ENCODE measurements at regions not wholly inside any gene's neighbourhood (a gene's known extent, or its start where the extent isn't known, plus 50 kb on each side); places are given as distances from the start of the nearest gene placed in this dataset.

- H3K4me1 ChIP-seq (ENCODE audit: control insufficient read depth in 2 of 2, insufficient read depth in 2 of 2, low read length in 2 of 2): no peaks in the 10 kb centered on the region
- 92% methylated on average over 7 of the region's 7 CpGs for WGBS
Observed at GRCh38 chr13:90534617-90535370, 812.7 kb upstream of the MIR17HG start.

GRCh38 chr13:90535421-90535820, 812.1 kb upstream of the MIR17HG start:
- DNase-seq (ENCODE audit: low read depth in 6 of 9, low spot score in 9 of 9): no peak
- Histone ChIP-seq H3K36me3 (ENCODE audit: control insufficient read depth in 2 of 2, insufficient read depth in 2 of 2, low read length in 1 of 2) (no peaks in the 10 kb centered on the region), H3K9me3 (ENCODE audit: control insufficient read depth in 2 of 2, insufficient read depth in 1 of 2, low read length in 1 of 2) (peaks cover 0 to 4% of the 10 kb centered on the region in 2 donors), H3K27me3 (ENCODE audit: control insufficient read depth in 2 of 2, insufficient read depth in 1 of 2, low read length in 1 of 2) (no peaks in the 10 kb centered on the region), H3K27ac (ENCODE audit: low read depth in 1 of 2, low read length in 1 of 2) (no peak overlapping the region), H3K4me3 (ENCODE audit: low read length in 2 of 2) (no peak overlapping the region), H3K4me1 (ENCODE audit: control insufficient read depth in 2 of 2, insufficient read depth in 2 of 2, low read length in 2 of 2) (no peaks in the 10 kb centered on the region)
- 93% methylated on average over 2 of the region's 2 CpGs for WGBS

More at GRCh38 chr13:90534617-90535370, 812.7 kb upstream of the MIR17HG start:
- DNase-seq (ENCODE audit: low read depth in 6 of 9, low spot score in 9 of 9): no peak
- Histone ChIP-seq H3K27ac (ENCODE audit: low read depth in 1 of 2, low read length in 1 of 2) (no peak overlapping the region), H3K36me3 (ENCODE audit: control insufficient read depth in 2 of 2, insufficient read depth in 2 of 2, low read length in 1 of 2) (no peaks in the 10 kb centered on the region), H3K4me3 (ENCODE audit: low read length in 2 of 2) (no peak overlapping the region), H3K27me3 (ENCODE audit: control insufficient read depth in 2 of 2, insufficient read depth in 1 of 2, low read length in 1 of 2) (no peaks in the 10 kb centered on the region), H3K9me3 (ENCODE audit: control insufficient read depth in 2 of 2, insufficient read depth in 1 of 2, low read length in 1 of 2) (peaks cover 0 to 4% of the 10 kb centered on the region in 2 donors)

- no peak overlapping the region for H3K27ac ChIP-seq (ENCODE audit: low read depth in 1 of 2, low read length in 1 of 2)
- no peaks in the 10 kb centered on the region for H3K4me1 ChIP-seq (ENCODE audit: control insufficient read depth in 2 of 2, insufficient read depth in 2 of 2, low read length in 2 of 2)
- no peak overlapping the region for H3K4me3 ChIP-seq (ENCODE audit: low read length in 2 of 2)
- peaks cover 0 to 4% of the 10 kb centered on the region in 2 donors for H3K9me3 ChIP-seq (ENCODE audit: control insufficient read depth in 2 of 2, insufficient read depth in 1 of 2, low read length in 1 of 2)
- no peaks in the 10 kb centered on the region for H3K27me3 ChIP-seq (ENCODE audit: control insufficient read depth in 2 of 2, insufficient read depth in 1 of 2, low read length in 1 of 2)
- no peaks in the 10 kb centered on the region for H3K36me3 ChIP-seq (ENCODE audit: control insufficient read depth in 2 of 2, insufficient read depth in 2 of 2, low read length in 1 of 2)
- 83% methylated on average over 2 of the region's 2 CpGs for WGBS
- no peak for DNase-seq (ENCODE audit: low read depth in 6 of 9, low spot score in 9 of 9)
Observed at GRCh38 chr13:90538063-90538462, 809.4 kb upstream of the MIR17HG start.

- Histone ChIP-seq H3K27me3 (ENCODE audit: control insufficient read depth in 2 of 2, insufficient read depth in 1 of 2, low read length in 1 of 2) (no peaks in the 10 kb centered on the region), H3K36me3 (ENCODE audit: control insufficient read depth in 2 of 2, insufficient read depth in 2 of 2, low read length in 1 of 2) (no peaks in the 10 kb centered on the region), H3K4me3 (ENCODE audit: low read length in 2 of 2) (no peak overlapping the region), H3K4me1 (ENCODE audit: control insufficient read depth in 2 of 2, insufficient read depth in 2 of 2, low read length in 2 of 2) (no peaks in the 10 kb centered on the region), H3K9me3 (ENCODE audit: control insufficient read depth in 2 of 2, insufficient read depth in 1 of 2, low read length in 1 of 2) (peaks cover 1 to 9% of the 10 kb centered on the region in 2 donors), H3K27ac (ENCODE audit: low read depth in 1 of 2, low read length in 1 of 2) (no peak overlapping the region)
- no peak for DNase-seq (ENCODE audit: low read depth in 6 of 9, low spot score in 9 of 9)
Observed at GRCh38 chr13:90541346-90541745, 806.1 kb upstream of the MIR17HG start.

GRCh38 chr13:90542959-90543505, 804.5 kb upstream of the MIR17HG start:
- Histone ChIP-seq H3K4me1 (ENCODE audit: control insufficient read depth in 2 of 2, insufficient read depth in 2 of 2, low read length in 2 of 2) (no peaks in the 10 kb centered on the region), H3K27me3 (ENCODE audit: control insufficient read depth in 2 of 2, insufficient read depth in 1 of 2, low read length in 1 of 2) (no peaks in the 10 kb centered on the region), H3K4me3 (ENCODE audit: low read length in 2 of 2) (no peak overlapping the region), H3K27ac (ENCODE audit: low read depth in 1 of 2, low read length in 1 of 2) (no peak overlapping the region), H3K9me3 (ENCODE audit: control insufficient read depth in 2 of 2, insufficient read depth in 1 of 2, low read length in 1 of 2) (peaks cover 1 to 15% of the 10 kb centered on the region in 2 donors), H3K36me3 (ENCODE audit: control insufficient read depth in 2 of 2, insufficient read depth in 2 of 2, low read length in 1 of 2) (no peaks in the 10 kb centered on the region)
- WGBS: 92% methylated on average over 4 of the region's 4 CpGs
- no peak for DNase-seq (ENCODE audit: low read depth in 6 of 9, low spot score in 9 of 9)

- Histone ChIP-seq H3K4me1 (ENCODE audit: control insufficient read depth in 2 of 2, insufficient read depth in 2 of 2, low read length in 2 of 2) (no peaks in the 10 kb centered on the region), H3K9me3 (ENCODE audit: control insufficient read depth in 2 of 2, insufficient read depth in 1 of 2, low read length in 1 of 2) (peaks cover 1 to 14% of the 10 kb centered on the region in 2 donors), H3K27ac (ENCODE audit: low read depth in 1 of 2, low read length in 1 of 2) (no peak overlapping the region), H3K4me3 (ENCODE audit: low read length in 2 of 2) (no peak overlapping the region), H3K36me3 (ENCODE audit: control insufficient read depth in 2 of 2, insufficient read depth in 2 of 2, low read length in 1 of 2) (no peaks in the 10 kb centered on the region), H3K27me3 (ENCODE audit: control insufficient read depth in 2 of 2, insufficient read depth in 1 of 2, low read length in 1 of 2) (no peaks in the 10 kb centered on the region)
- DNase-seq (ENCODE audit: low read depth in 6 of 9, low spot score in 9 of 9): no peak
- 96% methylated on average over 4 of the region's 4 CpGs for WGBS
Observed at GRCh38 chr13:90545070-90545840, 802.2 kb upstream of the MIR17HG start.

GRCh38 chr13:90547272-90547790, 800.2 kb upstream of the MIR17HG start:
- no peak for DNase-seq (ENCODE audit: low read depth in 6 of 9, low spot score in 9 of 9)
- no peaks in the 10 kb centered on the region for H3K4me1 ChIP-seq (ENCODE audit: control insufficient read depth in 2 of 2, insufficient read depth in 2 of 2, low read length in 2 of 2)
- no peak overlapping the region for H3K27ac ChIP-seq (ENCODE audit: low read depth in 1 of 2, low read length in 1 of 2)
- WGBS: 84% methylated on average over 2 of the region's 2 CpGs
- no peak overlapping the region for H3K4me3 ChIP-seq (ENCODE audit: low read length in 2 of 2)
- no peaks in the 10 kb centered on the region for H3K36me3 ChIP-seq (ENCODE audit: control insufficient read depth in 2 of 2, insufficient read depth in 2 of 2, low read length in 1 of 2)
- H3K27me3 ChIP-seq (ENCODE audit: control insufficient read depth in 2 of 2, insufficient read depth in 1 of 2, low read length in 1 of 2): no peaks in the 10 kb centered on the region
- H3K9me3 ChIP-seq (ENCODE audit: control insufficient read depth in 2 of 2, insufficient read depth in 1 of 2, low read length in 1 of 2): peaks cover 1 to 14% of the 10 kb centered on the region in 2 donors

GRCh38 chr13:90551253-90551652, 796.2 kb upstream of the MIR17HG start:
- Histone ChIP-seq H3K9me3 (ENCODE audit: control insufficient read depth in 2 of 2, insufficient read depth in 1 of 2, low read length in 1 of 2) (peaks cover 0 to 8% of the 10 kb centered on the region in 2 donors), H3K27me3 (ENCODE audit: control insufficient read depth in 2 of 2, insufficient read depth in 1 of 2, low read length in 1 of 2) (no peaks in the 10 kb centered on the region), H3K4me1 (ENCODE audit: control insufficient read depth in 2 of 2, insufficient read depth in 2 of 2, low read length in 2 of 2) (no peaks in the 10 kb centered on the region), H3K4me3 (ENCODE audit: low read length in 2 of 2) (no peak overlapping the region), H3K36me3 (ENCODE audit: control insufficient read depth in 2 of 2, insufficient read depth in 2 of 2, low read length in 1 of 2) (no peaks in the 10 kb centered on the region), H3K27ac (ENCODE audit: low read depth in 1 of 2, low read length in 1 of 2) (no peak overlapping the region)
- DNase-seq (ENCODE audit: low read depth in 6 of 9, low spot score in 9 of 9): no peak
- 95% methylated on average over 3 of the region's 3 CpGs for WGBS

GRCh38 chr13:90552702-90553101, 794.8 kb upstream of the MIR17HG start:
- DNase-seq (ENCODE audit: low read depth in 6 of 9, low spot score in 9 of 9): no peak
- no peaks in the 10 kb centered on the region for H3K4me1 ChIP-seq (ENCODE audit: control insufficient read depth in 2 of 2, insufficient read depth in 2 of 2, low read length in 2 of 2)
- no peak overlapping the region for H3K27ac ChIP-seq (ENCODE audit: low read depth in 1 of 2, low read length in 1 of 2)
- H3K36me3 ChIP-seq (ENCODE audit: control insufficient read depth in 2 of 2, insufficient read depth in 2 of 2, low read length in 1 of 2): no peaks in the 10 kb centered on the region
- H3K27me3 ChIP-seq (ENCODE audit: control insufficient read depth in 2 of 2, insufficient read depth in 1 of 2, low read length in 1 of 2): no peaks in the 10 kb centered on the region
- H3K4me3 ChIP-seq (ENCODE audit: low read length in 2 of 2): no peak overlapping the region
- peaks cover 0 to under 1% of the 10 kb centered on the region in 2 donors for H3K9me3 ChIP-seq (ENCODE audit: control insufficient read depth in 2 of 2, insufficient read depth in 1 of 2, low read length in 1 of 2)
- WGBS: 91% methylated on average over 2 of the region's 2 CpGs

All from thymus (tissue), 11 donors.